ENCODE measurements at regions not wholly inside any gene's neighbourhood (a gene's known extent, or its start where the extent isn't known, plus 50 kb on each side); places are given as distances from the start of the nearest gene placed in this dataset.

DNA sequence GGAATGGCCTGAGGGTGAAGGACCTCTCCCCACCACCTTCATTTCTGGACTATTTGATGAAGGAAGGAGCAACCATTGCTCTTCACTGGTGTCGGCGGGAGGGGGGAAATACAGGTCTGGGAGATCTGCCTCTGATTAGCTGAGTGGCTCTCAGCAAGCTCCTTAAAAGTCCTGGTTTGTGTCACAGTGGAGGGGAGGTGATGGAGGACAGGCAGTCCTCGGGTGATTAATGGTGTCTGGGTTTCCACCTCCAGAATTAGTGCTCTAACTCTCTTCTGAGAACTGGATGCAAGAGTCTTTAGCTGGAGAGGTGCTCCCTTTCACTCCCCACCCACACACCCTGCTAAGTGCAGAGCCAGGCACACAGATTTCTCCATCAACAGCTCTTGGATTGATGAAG lies 83.2 kb downstream of the TTC32 start:
- TF ChIP-seq, protein P1, sequence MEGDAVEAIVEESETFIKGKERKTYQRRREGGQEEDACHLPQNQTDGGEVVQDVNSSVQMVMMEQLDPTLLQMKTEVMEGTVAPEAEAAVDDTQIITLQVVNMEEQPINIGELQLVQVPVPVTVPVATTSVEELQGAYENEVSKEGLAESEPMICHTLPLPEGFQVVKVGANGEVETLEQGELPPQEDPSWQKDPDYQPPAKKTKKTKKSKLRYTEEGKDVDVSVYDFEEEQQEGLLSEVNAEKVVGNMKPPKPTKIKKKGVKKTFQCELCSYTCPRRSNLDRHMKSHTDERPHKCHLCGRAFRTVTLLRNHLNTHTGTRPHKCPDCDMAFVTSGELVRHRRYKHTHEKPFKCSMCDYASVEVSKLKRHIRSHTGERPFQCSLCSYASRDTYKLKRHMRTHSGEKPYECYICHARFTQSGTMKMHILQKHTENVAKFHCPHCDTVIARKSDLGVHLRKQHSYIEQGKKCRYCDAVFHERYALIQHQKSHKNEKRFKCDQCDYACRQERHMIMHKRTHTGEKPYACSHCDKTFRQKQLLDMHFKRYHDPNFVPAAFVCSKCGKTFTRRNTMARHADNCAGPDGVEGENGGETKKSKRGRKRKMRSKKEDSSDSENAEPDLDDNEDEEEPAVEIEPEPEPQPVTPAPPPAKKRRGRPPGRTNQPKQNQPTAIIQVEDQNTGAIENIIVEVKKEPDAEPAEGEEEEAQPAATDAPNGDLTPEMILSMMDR (IDR thresholded peaks at IDR 0.05; ENCODE audit: low read depth, low read length), result no peak
- no peak overlapping the region for H3K27ac ChIP-seq (ENCODE audit: low read depth, low read length)
- no peak overlapping the region for H3K4me3 ChIP-seq (ENCODE audit: low read depth, low read length)
- POLR2A ChIA-PET, result no interaction called here
- CTCF ChIA-PET, result interaction anchor here (1.3 kb wide), 1 partner anchor 10 kb away, joined by 3 read pairs; no protein-coding TSS in a partner anchor
- no peak for DNase-seq (ENCODE audit: low read depth, low spot score)
- H3K27me3 ChIP-seq (ENCODE audit: control insufficient read depth, insufficient read depth, low read length), result no peaks in the 10 kb centered on the region
- no peaks in the 10 kb centered on the region for H3K9me3 ChIP-seq (ENCODE audit: control insufficient read depth, insufficient read depth, low read length)

DNA sequence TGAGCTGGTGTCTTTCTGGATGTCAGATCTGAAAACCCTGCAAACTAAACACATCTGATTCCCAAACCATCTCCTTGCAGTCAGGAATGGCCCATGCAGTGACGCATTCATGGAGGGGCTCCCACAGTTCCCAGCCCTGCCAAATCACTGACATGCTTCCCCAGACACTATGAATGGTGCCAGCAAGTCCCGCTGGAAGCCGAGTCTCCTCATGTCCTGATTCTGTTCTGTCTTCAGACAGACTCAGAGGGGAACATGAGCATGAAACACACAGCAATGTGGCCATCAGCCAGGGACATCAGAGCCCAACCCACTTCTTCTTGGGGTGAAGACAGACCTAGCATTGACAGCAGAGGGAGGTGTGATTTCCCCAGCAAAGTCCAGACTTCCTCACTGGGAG lies 83.7 kb downstream of the TTC32 start:
- POLR2A ChIA-PET, result no interaction called here
- no peak overlapping the region for H3K4me3 ChIP-seq (ENCODE audit: low read depth, low read length)
- DNase-seq (ENCODE audit: low read depth, low spot score), result no peak
- H3K27me3 ChIP-seq (ENCODE audit: control insufficient read depth, insufficient read depth, low read length), result no peaks in the 10 kb centered on the region
- no peaks in the 10 kb centered on the region for H3K9me3 ChIP-seq (ENCODE audit: control insufficient read depth, insufficient read depth, low read length)
- TF ChIP-seq, protein P1 (IDR thresholded peaks at IDR 0.05; ENCODE audit: low read depth, low read length), result no peak
- H3K27ac ChIP-seq (ENCODE audit: low read depth, low read length), result no peak overlapping the region
- CTCF ChIA-PET, result no interaction called here

DNA sequence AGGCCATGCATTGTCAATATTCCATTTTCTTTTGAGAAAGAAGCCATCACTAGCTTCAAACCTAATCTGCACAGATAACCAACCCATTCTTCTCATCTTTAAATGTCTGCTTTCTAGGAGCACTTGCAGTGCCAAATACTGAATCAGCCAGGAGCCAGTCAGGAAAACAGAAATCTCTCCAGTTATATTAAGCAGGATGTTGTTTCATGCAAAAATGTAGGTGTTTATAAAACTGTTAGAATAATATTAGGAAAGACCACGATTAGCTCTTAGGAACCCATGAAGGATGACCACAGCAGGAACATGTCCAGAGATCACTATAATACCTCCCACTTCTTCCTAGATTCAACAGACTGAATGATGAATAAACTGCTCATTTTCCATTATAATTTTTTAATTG lies 86.0 kb downstream of the TTC32 start:
- TF ChIP-seq, protein P1 (IDR thresholded peaks at IDR 0.05; ENCODE audit: low read depth, low read length), result no peak
- CTCF ChIA-PET, result no interaction called here
- Histone ChIP-seq H3K27me3 (ENCODE audit: control insufficient read depth, insufficient read depth, low read length) (no peaks in the 10 kb centered on the region), H3K9me3 (ENCODE audit: control insufficient read depth, insufficient read depth, low read length) (peaks cover 2% of the 10 kb centered on the region; the same call in 1 of the 2 replicates), H3K27ac (ENCODE audit: low read depth, low read length) (no peak overlapping the region), H3K4me3 (ENCODE audit: low read depth, low read length) (no peak overlapping the region)
- POLR2A ChIA-PET, result no interaction called here
- no peak for DNase-seq (ENCODE audit: low read depth, low spot score)

DNA sequence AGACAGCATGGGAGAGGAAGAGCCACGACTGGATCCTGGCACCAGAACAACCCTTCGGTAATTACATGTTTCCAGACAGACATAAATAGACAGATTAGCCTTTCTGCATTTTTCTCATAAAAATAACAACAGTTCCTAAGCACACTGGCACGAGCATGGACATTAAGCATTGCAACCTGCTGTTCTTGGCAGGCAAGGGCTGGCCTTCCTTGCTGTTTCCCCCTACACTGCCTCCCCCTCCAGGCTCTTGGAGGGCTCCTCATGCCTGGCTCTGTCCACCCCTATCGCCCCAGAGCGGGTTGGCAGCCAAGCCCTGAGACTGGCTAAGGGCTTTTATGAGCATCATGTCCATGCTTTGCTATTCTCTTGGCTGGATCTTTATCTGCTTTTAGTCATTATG lies 89.6 kb downstream of the TTC32 start:
- ChIA-PET CTCF (no interaction called here), POLR2A (no interaction called here)
- Histone ChIP-seq H3K27ac (ENCODE audit: low read depth, low read length) (no peak overlapping the region), H3K27me3 (ENCODE audit: control insufficient read depth, insufficient read depth, low read length) (no peaks in the 10 kb centered on the region), H3K9me3 (ENCODE audit: control insufficient read depth, insufficient read depth, low read length) (peaks cover 2% of the 10 kb centered on the region; the same call in 1 of the 2 replicates), H3K4me3 (ENCODE audit: low read depth, low read length) (no peak overlapping the region)
- TF ChIP-seq, protein P1 (IDR thresholded peaks at IDR 0.05; ENCODE audit: low read depth, low read length), result no peak
- DNase-seq (ENCODE audit: low read depth, low spot score), result no peak

- Histone ChIP-seq H3K4me3 (ENCODE audit: low read depth, low read length) (no peak overlapping the region), H3K27me3 (ENCODE audit: control insufficient read depth, insufficient read depth, low read length) (no peaks in the 10 kb centered on the region), H3K27ac (ENCODE audit: low read depth, low read length) (no peak overlapping the region), H3K9me3 (ENCODE audit: control insufficient read depth, insufficient read depth, low read length) (peaks cover 2% of the 10 kb centered on the region; the same call in 1 of the 2 replicates)
- no peak for DNase-seq (ENCODE audit: low read depth, low spot score)
- ChIA-PET CTCF (no interaction called here), POLR2A (no interaction called here)
- TF ChIP-seq, protein P1 (IDR thresholded peaks at IDR 0.05; ENCODE audit: low read depth, low read length), result no peak
Measured at GRCh38 chr2:19811186-19811585, 90.6 kb downstream of the TTC32 start.
